ENCODE measurements at regions not wholly inside any gene's neighbourhood (a gene's known extent, or its start where the extent isn't known, plus 50 kb on each side); places are given as distances from the start of the nearest gene placed in this dataset.

GRCh38 chr2:150620416-150620815, 132.9 kb upstream of the RND3 start:
- TF ChIP-seq REST (IDR thresholded peaks at IDR 0.05; ENCODE audit: insufficient read depth in 1 of 2, low read depth in 2 of 2, low read length in 2 of 2): no peak
- TF ChIP-seq POLR2AphosphoS5 (IDR thresholded peaks at IDR 0.05; ENCODE audit: low read depth, low read length): no peak

Measured in PFSK-1 (cell line).